Fibroblast of skin of right biceps (primary cell): ENCODE measurements at regions not wholly inside any gene's neighbourhood (a gene's known extent, or its start where the extent isn't known, plus 50 kb on each side); places are given as distances from the start of the nearest gene placed in this dataset.

Source experiments
- DNase-seq: peaks from one replicate; pipeline ENCODE4 v3.0.0-alpha.2; 2013

DNA sequence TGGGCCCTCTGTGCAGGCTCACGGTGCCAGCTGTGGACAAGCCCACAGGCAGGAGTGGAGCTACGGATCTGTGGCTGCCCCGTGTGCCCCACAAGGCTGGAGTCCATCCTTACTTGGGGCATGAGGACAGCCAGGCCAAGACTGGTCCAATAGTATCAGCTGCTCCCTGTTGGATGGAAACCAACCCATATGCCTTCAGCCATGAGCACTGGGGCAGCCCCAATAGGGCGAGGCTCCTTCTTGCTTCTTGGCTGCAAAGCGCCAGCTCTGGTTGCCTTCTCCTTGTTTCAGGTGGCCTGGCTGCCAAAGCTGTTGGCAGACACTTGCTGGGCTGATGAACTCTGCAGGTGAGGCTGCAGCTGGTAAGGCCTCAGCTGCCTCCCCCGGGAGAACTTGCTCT is 188.0 kb downstream of the ENGASE start:
- DNase-seq = no peak

DNA sequence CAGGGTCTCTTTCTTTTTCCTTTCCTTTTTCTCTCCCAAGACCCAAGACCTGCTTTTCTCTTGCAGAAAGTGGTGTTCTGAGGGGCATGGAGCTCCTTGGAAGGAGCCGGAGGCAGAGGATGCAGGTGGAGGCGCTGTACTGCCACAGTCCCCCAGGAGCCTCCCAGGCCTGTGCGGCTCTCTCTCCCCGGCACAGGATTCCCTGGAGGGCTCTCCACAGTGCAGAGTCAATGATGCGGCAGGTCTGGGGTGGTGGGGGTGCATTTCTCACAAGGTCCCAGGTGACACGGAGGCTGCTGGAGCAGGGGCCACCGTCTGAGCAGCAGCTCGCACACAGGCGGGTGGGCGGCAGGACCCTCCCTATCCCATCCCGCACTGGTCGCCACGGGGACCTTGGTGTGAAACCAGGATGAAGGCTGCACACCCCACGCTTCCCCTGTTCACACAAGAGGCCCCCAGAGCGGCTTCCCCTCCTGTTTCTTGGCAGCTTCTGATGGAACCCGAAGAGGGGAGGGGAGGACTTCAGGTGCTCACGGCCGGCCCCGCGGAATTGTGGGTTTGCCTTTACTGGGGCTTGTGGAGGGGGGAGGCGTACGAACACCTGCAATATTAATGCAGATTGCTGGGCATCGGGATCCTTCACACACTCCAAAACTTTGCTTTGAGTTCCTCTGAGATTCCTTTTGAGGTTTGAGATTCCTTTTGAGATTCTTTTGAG is 186.9 kb downstream of the ENGASE start:
- DNase-seq = no peak

DNA sequence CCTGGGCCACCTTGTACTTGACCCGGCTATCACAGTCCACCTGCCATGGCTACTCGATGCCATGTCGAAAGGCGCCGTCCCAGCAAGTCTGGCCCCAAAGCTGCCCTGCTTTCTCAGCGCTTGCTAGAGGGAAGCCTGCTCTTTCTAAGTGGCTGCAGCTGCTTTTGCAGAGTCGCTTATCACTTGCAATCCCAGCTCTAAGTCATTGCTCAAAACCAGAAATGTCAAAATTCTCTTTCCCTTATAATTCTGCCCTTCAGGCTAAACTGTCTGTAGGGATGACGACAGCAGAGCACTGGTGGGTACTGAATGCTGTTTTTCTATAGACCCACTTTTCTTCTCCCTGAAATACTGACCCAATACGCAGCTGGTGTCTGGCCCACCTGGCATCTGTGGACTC is 184.2 kb downstream of the ENGASE start:
- DNase-seq = no peak

DNA sequence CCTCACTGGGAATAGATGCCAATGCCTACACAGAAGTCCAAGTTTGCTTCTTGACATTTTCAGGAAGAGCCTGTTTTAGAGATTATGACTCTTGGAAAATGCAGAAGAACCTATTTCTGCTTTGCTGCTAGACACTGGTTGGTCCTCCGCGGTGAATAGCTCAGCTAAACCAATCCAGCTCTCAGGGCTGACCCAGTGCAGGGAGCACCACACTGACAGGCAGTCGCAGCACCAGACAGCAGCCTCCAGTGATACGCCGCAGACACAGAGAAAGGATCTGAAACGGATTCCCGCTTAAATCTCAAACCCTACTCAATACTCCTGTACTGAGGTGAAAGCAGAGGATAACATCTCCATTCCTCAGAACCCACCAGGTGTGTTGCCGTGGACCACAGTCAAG is 183.4 kb downstream of the ENGASE start:
- no peak for DNase-seq

DNA sequence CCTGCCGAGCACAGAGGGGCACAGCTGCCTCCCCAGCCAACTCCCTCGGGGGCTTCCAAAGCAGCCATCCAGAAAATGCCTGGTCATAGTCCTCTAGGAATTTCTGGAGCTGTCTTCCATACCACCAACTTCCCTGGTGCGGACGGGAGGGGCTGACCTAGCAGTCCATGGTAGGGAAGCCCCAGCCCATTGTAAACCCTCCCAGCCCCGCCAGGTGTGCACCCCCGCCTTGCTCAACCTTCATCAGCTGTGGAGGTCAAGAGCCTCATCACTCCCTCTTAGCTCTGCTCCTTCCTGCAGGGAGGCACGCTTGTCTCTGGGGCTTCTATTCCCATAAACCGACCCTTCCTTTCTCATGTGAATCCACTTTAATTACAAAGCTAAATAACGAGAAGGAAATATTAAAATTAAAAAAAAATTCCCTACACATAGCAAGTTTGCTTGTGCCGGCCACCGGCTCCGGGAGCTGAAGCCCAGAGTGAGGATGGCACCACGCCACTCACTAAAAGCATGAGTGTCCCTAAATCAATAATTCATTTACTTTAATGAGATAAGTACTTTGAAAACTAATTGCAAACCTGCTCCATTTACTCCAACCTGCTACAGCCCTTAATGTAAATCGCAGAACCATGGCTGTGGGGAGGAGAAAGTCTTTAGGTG is 181.4 kb downstream of the ENGASE start:
- no peak for DNase-seq

DNA sequence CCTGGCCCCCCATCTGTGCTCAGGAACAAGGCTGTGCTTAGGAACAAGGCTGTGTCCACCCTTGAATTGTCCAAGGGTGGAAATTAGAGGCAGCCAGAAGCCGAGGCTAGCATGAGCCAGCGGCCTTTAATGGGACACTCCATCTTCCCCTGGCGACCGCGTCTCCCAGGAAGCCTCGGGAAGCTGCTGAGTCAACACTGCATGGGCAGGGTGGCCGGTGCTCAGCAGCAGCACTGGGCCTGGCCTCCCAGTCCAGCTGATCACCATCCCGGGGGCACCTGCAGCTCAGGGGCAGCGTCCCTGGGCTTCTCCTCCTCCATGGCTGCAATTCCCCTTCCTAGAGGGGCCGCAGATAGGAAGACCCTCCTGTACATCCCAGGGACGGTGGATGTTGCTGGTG is 180.8 kb downstream of the ENGASE start:
- DNase-seq = no peak

DNA sequence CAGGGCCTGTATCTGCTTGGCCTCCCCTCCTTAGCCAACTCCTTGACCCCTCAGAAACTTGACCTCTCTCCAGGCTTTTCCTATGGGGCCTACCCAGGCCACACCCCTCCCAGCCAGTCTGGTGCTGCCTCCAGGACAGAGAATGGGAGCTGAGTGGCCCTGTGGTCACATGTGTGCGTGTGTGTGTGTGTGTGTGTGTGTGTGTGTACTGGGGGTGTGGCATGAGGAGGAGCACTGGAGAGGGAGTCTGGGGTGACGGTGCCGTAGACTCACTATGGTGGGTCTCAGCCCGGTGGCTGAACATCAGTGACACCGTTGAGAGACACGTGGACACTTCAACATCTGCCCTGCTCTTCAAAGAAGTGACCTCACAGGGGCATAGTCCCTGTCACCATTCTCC is 180.4 kb downstream of the ENGASE start:
- no peak for DNase-seq

DNA sequence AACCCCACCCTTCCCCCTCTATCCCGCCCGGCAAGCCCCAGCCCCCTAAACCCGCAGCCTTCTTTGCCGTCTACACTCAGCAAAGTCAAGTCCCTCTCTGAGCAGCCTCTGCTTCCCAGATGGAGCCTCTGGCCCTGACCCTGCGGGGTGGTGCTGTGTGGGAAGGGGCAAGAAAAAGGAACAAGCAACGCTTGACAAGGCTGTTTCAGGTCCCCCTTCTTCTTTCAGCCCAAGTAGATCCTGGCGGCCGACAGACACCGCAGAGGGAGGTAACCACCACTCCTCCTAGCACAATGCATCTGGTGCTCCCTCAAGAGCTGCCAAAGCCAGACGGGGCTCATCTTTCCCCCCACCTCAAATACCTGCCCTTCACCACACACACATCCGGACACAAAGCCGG is 178.3 kb downstream of the ENGASE start:
- no peak for DNase-seq

DNA sequence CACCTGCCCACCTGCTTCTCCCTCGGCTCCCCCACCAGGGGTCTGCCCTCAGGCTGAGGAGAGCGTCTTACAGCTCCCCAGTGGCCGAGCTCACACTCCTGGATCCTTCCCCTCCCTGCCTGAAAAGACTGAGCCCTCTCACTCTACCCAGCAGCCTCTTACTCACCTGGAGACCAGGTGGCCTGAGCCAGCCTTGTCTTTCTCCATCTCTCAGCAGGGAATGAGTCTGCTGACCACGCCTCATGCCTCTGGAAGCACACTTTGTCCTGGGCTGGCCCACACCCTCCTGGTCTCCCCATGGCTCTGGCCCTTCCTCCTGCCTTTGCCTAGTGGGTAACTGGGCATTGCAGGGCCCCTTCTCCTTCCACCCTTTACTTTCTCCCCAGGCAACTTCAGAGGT is 177.2 kb downstream of the ENGASE start:
- DNase-seq = no peak

DNA sequence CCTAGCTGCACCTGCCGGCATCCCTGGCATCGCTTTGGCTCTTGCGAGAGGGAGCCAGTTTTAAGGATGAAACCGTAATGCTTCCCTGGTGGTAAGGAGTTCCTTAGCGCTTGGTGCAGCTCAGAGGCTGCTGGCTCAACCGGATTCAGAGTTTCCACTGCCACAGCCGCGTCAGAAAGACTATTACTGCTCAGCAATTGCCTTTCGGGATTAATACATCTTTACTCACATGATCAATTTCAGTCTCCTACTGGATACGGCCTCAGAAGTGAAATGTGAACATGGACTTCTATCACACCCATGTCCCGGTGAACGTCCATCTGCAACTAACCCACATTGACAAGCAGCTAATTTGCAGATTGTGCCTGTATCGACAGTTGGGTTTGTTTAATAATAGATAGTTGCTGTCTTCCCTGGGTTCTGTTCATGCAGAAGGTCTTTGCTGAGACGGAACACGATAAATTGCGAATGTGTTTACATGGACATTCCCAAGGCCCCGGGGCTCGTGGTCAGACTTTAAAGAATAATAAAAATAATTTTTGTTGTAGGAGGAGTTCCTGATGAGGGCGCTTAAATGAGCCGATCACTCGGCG is 175.4 kb downstream of the ENGASE start:
- no peak for DNase-seq

DNA sequence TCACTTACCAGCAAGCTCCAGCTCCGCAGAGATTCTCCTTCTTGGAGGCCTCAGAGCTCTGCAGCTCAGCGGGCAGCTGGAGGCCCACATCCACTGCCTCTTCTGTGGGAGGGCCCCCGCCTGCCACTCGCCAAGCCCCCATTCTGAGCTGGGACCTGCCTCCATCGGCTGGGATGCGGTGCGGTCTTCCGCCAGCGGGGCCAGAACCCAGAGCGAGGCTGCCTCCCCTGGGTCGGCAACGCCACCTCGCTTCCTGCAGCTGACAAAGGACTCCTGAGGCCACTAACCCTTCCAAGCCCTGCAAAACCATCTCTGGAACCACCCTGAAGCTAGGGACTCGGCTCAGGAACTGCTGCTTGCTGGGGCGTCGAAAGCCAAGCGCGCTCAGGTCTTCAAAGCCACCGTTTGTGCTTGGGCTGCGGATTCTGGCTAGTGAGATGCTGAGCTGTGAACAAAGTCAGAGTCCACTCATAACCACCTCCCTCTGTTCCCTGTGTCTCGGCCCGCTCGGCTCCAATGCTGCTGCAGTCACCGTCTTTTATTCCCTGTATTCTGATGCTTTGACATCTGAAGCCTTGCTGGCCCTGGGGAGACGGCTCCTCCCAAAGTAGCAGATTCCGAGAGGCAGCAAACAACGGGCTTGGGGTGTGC is 174.3 kb downstream of the ENGASE start:
- DNase-seq = no peak

DNA sequence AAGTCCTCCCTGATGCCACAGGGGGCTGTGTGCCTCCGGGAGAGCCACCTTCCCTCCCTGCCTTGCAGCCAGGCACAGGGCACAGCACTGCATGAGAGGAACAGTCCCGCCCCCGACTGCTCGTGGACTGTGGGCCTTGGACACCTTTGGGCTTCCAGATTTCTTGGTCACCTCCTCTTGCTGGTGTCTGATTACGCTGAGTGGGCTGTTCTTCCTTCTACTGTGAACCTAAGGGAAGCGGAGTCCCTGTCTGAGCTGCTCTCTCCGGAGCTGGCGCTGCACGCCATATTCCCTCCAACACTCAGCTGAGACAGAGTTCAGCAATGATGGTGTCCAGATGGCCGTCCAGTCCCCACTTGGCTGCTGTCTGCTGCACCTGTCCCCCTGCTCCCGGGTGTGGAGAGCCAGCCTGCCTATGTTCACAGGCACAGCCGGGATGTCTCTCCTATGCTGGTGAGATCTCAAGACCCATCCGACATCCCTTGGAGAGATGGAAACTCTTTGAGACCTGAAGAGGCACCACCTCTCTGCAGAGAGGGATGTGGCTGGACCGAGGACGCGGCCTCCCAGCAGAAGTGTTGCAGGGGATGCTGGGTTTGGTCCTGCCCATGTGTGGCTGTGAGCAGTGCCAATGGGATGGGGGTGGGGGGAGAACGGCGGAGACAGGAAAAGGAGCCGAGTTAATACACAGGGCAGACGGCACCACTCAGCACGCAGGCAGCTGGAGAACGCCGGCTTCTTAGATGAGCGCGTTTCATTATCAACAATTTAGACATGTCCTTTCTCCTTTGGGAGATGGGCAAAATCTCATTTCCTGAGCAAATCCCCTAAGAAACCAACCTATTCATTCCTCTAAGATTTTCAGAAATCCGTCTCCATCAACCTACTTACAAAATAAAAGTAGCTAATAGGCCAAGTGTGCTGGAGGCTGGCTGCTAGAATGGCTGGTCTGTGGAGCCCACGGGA is 171.9 kb downstream of the ENGASE start:
- DNase-seq = no peak

DNA sequence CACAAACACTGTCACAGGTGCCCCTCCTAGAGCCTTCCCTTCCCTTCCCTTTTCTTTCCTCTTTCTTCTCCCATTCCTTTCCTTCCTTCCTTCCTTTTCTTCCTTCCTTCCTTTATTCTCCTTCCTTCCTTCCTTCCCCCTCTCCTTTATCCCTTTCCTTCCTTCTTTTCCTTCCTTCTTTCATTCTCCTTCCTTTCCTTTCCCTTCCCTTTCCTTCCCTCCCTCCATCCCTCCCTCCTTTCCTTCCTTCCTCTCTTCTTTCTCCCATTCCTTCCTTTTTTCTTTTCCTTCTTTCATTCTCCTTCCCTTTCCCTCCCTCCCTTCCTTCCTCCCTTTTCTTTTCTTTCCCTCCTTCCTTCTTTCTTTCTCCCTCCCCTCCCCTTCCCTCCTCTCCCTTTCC is 170.0 kb downstream of the ENGASE start:
- no peak for DNase-seq

DNA sequence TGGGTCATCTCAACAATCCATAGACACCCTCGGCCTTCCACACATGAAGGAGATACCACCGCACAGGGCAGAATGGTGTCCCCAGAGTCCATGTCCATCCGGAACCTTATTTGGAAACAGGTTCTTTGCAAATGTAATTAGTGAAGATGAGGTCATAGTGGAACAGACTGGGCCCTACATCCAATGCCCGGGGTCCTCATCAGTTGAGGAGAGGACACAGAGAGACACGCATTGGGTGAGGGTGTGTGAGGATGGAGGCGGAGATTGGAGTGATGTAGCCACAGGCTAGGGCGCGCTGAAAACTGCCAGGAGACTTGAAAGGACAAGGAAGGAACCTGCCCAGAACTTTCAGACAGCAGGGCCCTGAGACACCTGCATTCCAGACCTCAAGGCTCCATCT is 169.4 kb downstream of the ENGASE start:
- no peak for DNase-seq

DNA sequence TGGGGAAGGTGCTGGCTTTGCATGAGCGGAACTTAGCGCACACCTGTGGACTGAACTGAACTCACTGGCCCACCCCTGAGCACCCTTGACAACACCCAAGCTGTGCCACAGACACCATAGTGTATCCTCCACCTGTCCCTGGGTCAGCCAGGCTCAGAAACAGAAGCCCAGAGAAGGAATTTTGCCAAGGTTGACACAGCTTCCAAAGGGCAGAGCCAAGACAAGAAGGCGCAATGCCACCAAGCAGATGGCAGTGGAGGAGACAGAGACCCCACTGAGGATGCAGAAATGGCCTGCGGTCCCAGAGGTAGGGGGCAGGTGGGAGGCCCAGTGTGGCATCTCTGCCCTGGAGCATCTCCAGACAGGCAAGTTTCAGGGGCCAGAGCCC is 169.0 kb downstream of the ENGASE start:
- DNase-seq = no peak

DNA sequence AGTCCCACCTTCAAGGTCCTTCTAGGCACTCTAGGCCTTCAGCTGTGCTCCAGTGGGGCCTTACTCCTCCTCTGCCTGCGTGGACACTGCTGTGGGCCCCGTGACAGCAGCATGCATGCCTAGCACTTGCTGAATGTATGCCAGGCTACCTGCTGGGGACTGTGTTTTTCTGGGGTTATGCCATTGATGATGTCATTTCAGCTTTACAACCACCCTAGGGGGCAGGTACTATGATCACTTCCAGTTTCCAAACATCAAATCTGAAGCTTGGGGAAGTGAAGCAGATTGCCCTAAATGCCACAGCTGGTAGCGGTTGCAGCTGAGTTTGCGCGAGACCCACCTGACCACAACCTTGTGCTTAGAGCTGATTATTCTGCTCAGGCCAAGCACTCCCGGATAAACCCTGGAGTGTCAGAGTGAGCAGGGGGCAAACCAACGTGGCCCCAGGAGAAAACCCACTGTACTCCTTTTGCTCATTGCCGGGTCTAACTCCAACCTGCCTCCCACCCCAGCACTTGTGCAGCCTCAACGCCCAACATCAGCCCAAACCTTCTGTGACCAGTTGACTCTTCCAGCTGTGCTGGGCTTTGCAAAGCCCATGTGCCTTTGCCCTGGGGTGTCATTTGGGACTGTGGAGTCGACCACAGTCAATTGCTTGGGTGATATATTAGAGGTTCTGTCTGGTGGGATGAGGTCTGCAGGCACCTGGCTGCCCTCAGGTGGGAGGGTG is 168.4 kb downstream of the ENGASE start:
- no peak for DNase-seq

DNA sequence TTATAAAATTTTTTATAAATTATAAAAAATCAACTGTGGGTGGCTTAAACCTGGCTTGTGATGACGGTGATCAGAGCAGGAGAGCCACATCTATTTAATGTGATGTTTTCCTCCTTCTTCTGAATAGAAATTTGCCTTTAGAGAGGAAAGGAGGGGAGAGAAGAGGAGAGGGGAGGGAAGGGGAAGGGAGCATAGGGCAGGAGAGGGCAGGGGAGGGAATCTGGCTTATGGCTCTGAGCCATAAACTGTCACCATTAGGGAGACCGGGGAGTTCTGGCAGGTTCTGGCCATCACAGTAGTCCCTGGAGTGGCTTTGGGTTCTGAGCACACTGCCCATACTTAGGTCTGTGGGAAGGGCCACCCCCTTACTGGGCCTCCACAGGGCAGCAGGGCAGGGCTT is 167.8 kb downstream of the ENGASE start:
- no peak for DNase-seq

DNA sequence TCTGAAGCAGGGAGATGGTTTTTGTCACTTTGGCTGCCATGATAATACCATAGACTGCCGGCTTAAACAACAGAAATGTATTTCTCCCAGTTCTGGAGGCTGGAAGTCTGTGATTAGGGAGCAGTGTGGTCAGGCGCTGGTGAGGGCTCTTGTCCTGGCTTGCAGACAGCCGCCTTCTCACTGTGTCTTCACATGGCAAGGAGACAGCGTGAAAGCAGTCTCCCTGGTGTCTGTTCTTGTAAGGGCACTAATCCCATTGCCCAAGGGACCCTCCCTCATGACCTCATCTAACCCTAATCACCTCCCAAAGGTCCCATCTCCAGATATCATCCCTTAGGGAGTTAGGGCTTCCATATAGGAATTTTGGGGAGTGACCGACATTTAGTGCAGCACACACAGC is 167.0 kb downstream of the ENGASE start:
- DNase-seq = no peak

DNA sequence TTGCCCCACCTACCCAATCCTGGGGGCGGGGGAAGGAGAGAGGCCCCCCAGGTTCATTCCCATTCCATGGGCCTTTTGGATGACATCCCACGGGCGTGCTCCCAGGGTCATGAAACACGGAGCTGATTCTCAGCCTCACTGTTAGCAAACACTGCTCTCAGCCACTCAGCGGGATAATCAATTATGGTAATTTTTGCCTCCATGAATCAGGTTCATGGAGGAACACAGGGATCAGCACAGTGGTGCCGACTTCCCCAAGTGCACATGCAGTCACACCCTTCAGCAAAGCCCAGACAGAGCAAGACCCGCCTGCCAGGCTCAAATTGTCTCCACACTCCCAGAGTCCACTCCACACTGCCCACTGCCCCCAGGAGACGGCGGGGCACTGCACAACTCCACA is 164.6 kb downstream of the ENGASE start:
- DNase-seq = no peak

DNA sequence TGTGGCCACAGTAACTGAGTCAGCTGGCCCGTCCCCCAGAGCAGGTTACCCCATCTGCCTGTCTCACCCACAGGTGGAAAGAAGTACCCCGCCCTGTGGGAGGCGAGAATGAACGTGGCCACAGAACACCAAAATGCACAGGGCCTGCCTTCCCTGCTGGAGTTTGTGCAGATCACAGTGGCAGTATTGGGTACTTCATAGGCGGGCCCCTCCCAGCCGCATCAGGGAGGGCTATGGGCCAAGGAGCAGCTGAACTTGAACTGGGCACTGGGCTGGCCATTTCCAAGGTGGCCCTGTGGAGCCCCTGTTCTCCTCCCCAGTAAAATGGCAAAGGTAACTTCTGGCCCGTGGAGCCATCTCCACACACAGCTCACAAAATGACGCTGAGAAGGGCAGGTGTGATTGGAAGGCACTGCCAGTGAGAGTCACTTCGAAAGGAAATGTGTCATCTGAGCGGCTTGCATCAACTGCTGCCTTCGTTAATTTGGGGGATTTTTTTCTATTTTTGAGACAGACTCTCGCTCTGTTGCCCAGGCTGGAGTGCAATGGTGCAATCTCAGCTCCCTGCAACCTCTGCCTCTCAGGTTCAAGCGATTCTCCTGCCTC is 162.9 kb downstream of the ENGASE start:
- DNase-seq = no peak

DNA sequence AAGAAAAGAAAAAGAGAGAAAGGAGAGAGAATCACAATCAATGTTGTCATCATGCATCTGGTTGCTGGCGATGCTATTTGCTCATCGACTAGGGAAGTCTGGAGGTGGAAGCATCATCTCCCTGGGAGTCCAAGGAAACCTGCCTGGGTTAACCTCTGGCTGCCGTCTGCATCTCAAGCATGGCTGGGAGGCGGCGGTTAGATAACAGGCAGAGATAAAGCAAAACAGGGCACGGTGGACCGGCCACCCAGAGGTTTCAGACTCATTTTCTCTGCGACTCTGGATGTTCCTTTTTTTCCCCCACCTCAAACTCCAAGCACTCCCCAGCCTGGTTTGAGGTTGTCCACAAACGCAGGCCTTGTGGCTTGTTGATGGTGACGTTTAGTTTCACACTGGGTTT is 161.2 kb downstream of the ENGASE start:
- no peak for DNase-seq
